Sigmoid colon (tissue), 6 donors: ENCODE measurements at regions not wholly inside any gene's neighbourhood (a gene's known extent, or its start where the extent isn't known, plus 50 kb on each side); places are given as distances from the start of the nearest gene placed in this dataset.
"Not testable (repeated sequence)": the region's sequence is repeated elsewhere in the genome, so short reads cannot be mapped to it uniquely, and the experiment has no call there.

Experiments
- DNase-seq: peaks from one replicate; pipeline ENCODE4 v3.0.0-alpha.2; 2019
- H3K27ac ChIP-seq, 4 donors: fragments of 200-600 bp; sonication (generic); one replicate each; pipeline ENCODE4 v1.5.1; 2016 to 2019; ENCODE audit warnings: mild to moderate bottlenecking in 1 of 4
- H3K27me3 ChIP-seq, 3 donors: fragments of 200-600 bp; sonication (generic); one replicate each; pipeline ENCODE4 v1.5.1; 2019; ENCODE audit warnings: mild to moderate bottlenecking in 1 of 3
- H3K36me3 ChIP-seq, 4 donors: fragments of 200-600 bp; sonication (generic); one replicate each; pipeline ENCODE4 v1.5.1; 2016 to 2019
- H3K4me1 ChIP-seq, 4 donors: fragments of 200-600 bp; sonication (generic); one replicate each; pipeline ENCODE4 v1.5.1; 2017 to 2019
- H3K4me3 ChIP-seq, 4 donors: fragments of 200-600 bp; sonication (generic); one replicate each; pipeline ENCODE4 v1.5.1; 2017 to 2019; ENCODE audit warnings: mild to moderate bottlenecking in 2 of 4, moderate library complexity in 1 of 4
- H3K9me3 ChIP-seq, 4 donors: fragments of 200-600 bp in 3 of 4; sonication (generic) in 3 of 4; one replicate each; pipeline versions ENCODE4 v1.5.1 to v1.6.1; 2013 to 2019
- EP300 ChIP-seq, 4 donors: sonication (generic); formaldehyde crosslinking; IDR thresholded peaks; one replicate each; pipeline ENCODE4 v1.6.1; 2017; ENCODE audit warnings: antibody characterized with exemption in 4 of 4
- POLR2A ChIP-seq, 2 donors: fragments of 450-650 bp; IDR thresholded peaks; one replicate each; pipeline ENCODE4 v1.6.1; 2016; ENCODE audit warnings: antibody characterized with exemption in 2 of 2, mild to moderate bottlenecking in 2 of 2, moderate library complexity in 2 of 2
- POLR2AphosphoS5 ChIP-seq, 4 donors: sonication (generic); formaldehyde crosslinking; IDR thresholded peaks; one replicate each; pipeline ENCODE4 v1.6.1; 2017; ENCODE audit warnings: antibody characterized with exemption in 4 of 4
- WGBS, 2 donors: extraction: QIAGEN DNeasy Blood & Tissue Kit; methylation state at CpG; one replicate each; pipeline ENCODE4 v1.1.7; 2013; 5-methylcytosine and 5-hydroxymethylcytosine counted together
- intact Hi-C: fragments of 100-400 bp; cut with DNase I; formaldehyde crosslinking; loops from one replicate; pipeline ENCODE4 v1.15.1; 2023
- TF ChIP-seq, protein P1 (sequence below), 4 experiments: fragments of 450-650 bp in 3 of 4; fragments of 200-600 bp in 1 of 4; IDR thresholded peaks; one replicate each; pipeline ENCODE4 v1.5.1; 2016 to 2019; ENCODE audit warnings: antibody characterized with exemption in 4 of 4, mild to moderate bottlenecking in 3 of 4, moderate library complexity in 2 of 4
- donor health status: healthy with polysubstance abuse.
- donor health status: healthy.

DNA sequence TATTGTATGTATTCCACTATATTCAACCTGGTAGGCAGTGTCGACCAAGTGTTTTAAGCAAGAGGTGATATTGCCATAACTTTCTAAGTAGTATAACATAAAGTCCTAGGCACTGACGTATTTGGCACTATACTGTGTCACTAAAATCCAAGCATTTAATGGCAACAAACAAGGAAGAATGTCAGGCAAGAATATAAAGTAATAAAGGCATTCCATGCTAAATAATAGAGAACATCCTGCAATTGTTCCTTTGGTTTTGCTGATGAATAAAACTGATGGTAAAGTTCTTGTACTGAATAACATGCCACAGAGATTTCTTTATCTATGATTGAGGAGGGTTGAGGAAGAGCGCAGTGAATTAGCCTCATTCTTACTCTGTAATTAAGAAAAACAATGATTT is 256.9 kb downstream of the HINT1 start:
- Histone ChIP-seq H3K9me3 (peaks cover 0 to 4% (median 0%) of the 10 kb centered on the region in 4 donors), H3K36me3 (no peaks in the 10 kb centered on the region), H3K27me3 (no peaks in the 10 kb centered on the region), H3K4me3 (no peak overlapping the region), H3K4me1 (no peaks in the 10 kb centered on the region), H3K27ac (no peak overlapping the region)
- WGBS, 2 donors = 84 to 85% methylated on average over 3 of the region's 3 CpGs
- TF ChIP-seq EP300 (IDR thresholded peaks at IDR 0.05) = no peak
- intact Hi-C loops = no loop called here
- DNase-seq = no peak

DNA sequence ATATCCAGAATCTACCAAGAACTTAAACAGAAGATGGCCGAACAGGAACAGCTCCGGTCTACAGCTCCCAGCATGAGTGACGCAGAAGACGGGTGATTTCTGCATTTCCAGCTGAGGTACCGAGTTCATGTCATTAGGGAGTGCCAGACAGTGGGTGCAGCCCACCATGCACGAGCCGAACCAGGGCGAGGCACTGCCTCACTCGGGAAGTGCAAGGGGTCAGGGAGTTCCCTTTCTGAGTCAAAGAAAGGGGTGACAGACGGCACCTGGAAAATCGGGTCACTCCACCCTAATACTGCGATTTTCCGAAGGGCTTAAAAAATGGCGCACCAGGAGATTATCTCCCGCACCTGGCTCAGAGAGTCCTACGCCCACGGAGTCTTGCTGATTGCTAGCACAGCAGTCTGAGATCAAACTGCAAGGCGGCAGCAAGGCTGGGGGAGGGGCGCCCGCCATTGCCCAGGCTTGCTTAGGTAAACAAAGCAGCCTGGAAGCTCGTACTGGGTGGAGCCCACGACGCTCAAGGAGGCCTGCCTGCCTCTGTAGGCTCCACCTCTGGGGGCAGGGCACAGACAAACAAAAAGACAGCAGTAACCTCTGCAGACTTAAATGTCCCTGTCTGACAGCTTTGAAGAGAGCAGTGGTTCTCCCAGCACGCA is 267.4 kb downstream of the HINT1 start:
- DNase-seq, H3K4me3 ChIP-seq, H3K27me3 ChIP-seq, intact Hi-C loops, H3K9me3 ChIP-seq, H3K27ac ChIP-seq, H3K4me1 ChIP-seq, H3K36me3 ChIP-seq: not testable (repeated sequence)
- WGBS, 2 donors = 16 to 71% methylated on average over 24 of the region's 24 CpGs

- H3K27ac ChIP-seq, H3K9me3 ChIP-seq, intact Hi-C loops, H3K4me1 ChIP-seq, DNase-seq, H3K4me3 ChIP-seq, H3K36me3 ChIP-seq, H3K27me3 ChIP-seq: not testable (repeated sequence)
- 16 to 74% methylated on average over 2 of the region's 2 CpGs for WGBS, 2 donors
Observed at GRCh38 chr5:130897181-130897536, 267.9 kb downstream of the HINT1 start.

- intact Hi-C loops = no loop called here
- no peak for DNase-seq
- WGBS, 2 donors = 59 to 96% methylated on average over 2 of the region's 2 CpGs
- no peak overlapping the region for H3K27ac ChIP-seq
- H3K4me1 ChIP-seq = no peaks in the 10 kb centered on the region
- H3K27me3 ChIP-seq = no peaks in the 10 kb centered on the region
- no peak overlapping the region for H3K4me3 ChIP-seq
- TF ChIP-seq POLR2AphosphoS5 (IDR thresholded peaks at IDR 0.05) (no peak), EP300 (IDR thresholded peaks at IDR 0.05) (no peak), POLR2A (IDR thresholded peaks at IDR 0.05) (no peak)
- TF ChIP-seq, protein P1, sequence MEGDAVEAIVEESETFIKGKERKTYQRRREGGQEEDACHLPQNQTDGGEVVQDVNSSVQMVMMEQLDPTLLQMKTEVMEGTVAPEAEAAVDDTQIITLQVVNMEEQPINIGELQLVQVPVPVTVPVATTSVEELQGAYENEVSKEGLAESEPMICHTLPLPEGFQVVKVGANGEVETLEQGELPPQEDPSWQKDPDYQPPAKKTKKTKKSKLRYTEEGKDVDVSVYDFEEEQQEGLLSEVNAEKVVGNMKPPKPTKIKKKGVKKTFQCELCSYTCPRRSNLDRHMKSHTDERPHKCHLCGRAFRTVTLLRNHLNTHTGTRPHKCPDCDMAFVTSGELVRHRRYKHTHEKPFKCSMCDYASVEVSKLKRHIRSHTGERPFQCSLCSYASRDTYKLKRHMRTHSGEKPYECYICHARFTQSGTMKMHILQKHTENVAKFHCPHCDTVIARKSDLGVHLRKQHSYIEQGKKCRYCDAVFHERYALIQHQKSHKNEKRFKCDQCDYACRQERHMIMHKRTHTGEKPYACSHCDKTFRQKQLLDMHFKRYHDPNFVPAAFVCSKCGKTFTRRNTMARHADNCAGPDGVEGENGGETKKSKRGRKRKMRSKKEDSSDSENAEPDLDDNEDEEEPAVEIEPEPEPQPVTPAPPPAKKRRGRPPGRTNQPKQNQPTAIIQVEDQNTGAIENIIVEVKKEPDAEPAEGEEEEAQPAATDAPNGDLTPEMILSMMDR (IDR thresholded peaks at IDR 0.05) = no peak
- H3K36me3 ChIP-seq = no peaks in the 10 kb centered on the region
- H3K9me3 ChIP-seq = peaks cover 0 to 2% (median 0%) of the 10 kb centered on the region in 4 donors
Observed at GRCh38 chr5:130896636-130897035, 268.4 kb downstream of the HINT1 start.

GRCh38 chr5:130893006-130893405 is 272.1 kb downstream of the HINT1 start:
- Histone ChIP-seq H3K27ac (no peak overlapping the region), H3K27me3 (no peaks in the 10 kb centered on the region), H3K4me3 (no peak overlapping the region), H3K9me3 (peaks cover 0 to 2% (median 0%) of the 10 kb centered on the region in 4 donors), H3K4me1 (no peaks in the 10 kb centered on the region), H3K36me3 (no peaks in the 10 kb centered on the region)
- 63 to 84% methylated on average over 1 of the region's 1 CpG for WGBS, 2 donors
- DNase-seq = no peak
- TF ChIP-seq POLR2AphosphoS5 (IDR thresholded peaks at IDR 0.05) (no peak), EP300 (IDR thresholded peaks at IDR 0.05) (no peak), POLR2A (IDR thresholded peaks at IDR 0.05) (no peak)
- TF ChIP-seq, protein P1 (IDR thresholded peaks at IDR 0.05) = no peak
- intact Hi-C loops = no loop called here

DNA sequence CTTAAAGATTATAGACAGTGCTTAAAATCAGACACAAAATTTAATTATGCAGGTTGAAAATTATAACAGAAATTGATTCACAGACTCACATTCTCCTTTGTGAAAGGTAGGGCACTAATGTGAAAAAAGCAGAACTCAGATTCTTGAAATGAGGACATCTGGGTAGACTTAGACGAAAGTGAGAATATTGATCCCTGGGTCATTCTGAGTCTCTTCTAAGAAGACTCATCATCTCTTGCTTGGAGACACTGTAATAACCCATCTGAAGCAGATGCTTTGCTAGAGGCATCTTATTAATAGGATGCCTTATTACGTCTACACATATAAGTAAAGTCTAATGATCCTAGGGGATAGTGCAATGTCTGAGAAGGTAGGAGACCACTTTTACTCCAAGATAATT is 274.4 kb downstream of the HINT1 start:
- H3K27ac ChIP-seq = no peak overlapping the region
- TF ChIP-seq, protein P1 (IDR thresholded peaks at IDR 0.05) = no peak
- TF ChIP-seq POLR2AphosphoS5 (IDR thresholded peaks at IDR 0.05) (no peak), POLR2A (IDR thresholded peaks at IDR 0.05) (no peak), EP300 (IDR thresholded peaks at IDR 0.05) (no peak)
- no peak for DNase-seq
- no peaks in the 10 kb centered on the region for H3K36me3 ChIP-seq
- intact Hi-C loops = no loop called here
- no peaks in the 10 kb centered on the region for H3K4me1 ChIP-seq
- WGBS, 2 donors = 90 to 93% methylated on average over 2 of the region's 2 CpGs
- peaks cover 0 to 2% (median 0%) of the 10 kb centered on the region in 4 donors for H3K9me3 ChIP-seq
- no peak overlapping the region for H3K4me3 ChIP-seq
- no peaks in the 10 kb centered on the region for H3K27me3 ChIP-seq
